Ectodermal cell (in vitro differentiated cells): ENCODE measurements at regions not wholly inside any gene's neighbourhood (a gene's known extent, or its start where the extent isn't known, plus 50 kb on each side); places are given as distances from the start of the nearest gene placed in this dataset.

Source experiments
- H3K27ac ChIP-seq: 2 replicates; pipeline ENCODE4 v1.7.0; 2013; ENCODE audit warnings: mild to moderate bottlenecking, low read depth, low read length; ENCODE audit not compliant: insufficient read depth, poor library complexity, severe bottlenecking
- H3K27me3 ChIP-seq: 2 replicates; pipeline ENCODE4 v1.7.0; 2013; ENCODE audit warnings: mild to moderate bottlenecking, low read length; ENCODE audit not compliant: insufficient read depth, control insufficient read depth, poor library complexity, severe bottlenecking
- H3K36me3 ChIP-seq: one replicate; pipeline ENCODE4 v1.7.0; 2013; ENCODE audit warnings: low read length; ENCODE audit not compliant: control insufficient read depth, insufficient read depth
- H3K4me1 ChIP-seq: one replicate; pipeline ENCODE4 v1.7.0; 2013; ENCODE audit warnings: low read length; ENCODE audit not compliant: control insufficient read depth, insufficient read depth
- H3K4me3 ChIP-seq: 2 replicates; pipeline ENCODE4 v1.7.0; 2013; ENCODE audit warnings: low read depth, low read length, control low read depth; ENCODE audit not compliant: insufficient read depth
- H3K9me3 ChIP-seq: 2 replicates; pipeline ENCODE4 v1.7.0; 2013; ENCODE audit warnings: mild to moderate bottlenecking, low read length, moderate library complexity; ENCODE audit not compliant: control insufficient read depth
- WGBS, 2 experiments: methylation state at CpG; one replicate each; pipeline ENCODE4 v1.1.7; 2013; ENCODE audit warnings: missing lambda C conversion rate in 2 of 2; 5-methylcytosine and 5-hydroxymethylcytosine counted together

- H3K4me3 ChIP-seq, result no peak overlapping the region
- no peaks in the 10 kb centered on the region for H3K27me3 ChIP-seq
- no peak overlapping the region for H3K27ac ChIP-seq
- H3K9me3 ChIP-seq, result no peaks in the 10 kb centered on the region
- peaks cover 2% of the 10 kb centered on the region for H3K4me1 ChIP-seq
- 91 to 97% methylated on average over 4 of the region's 4 CpGs for WGBS, 2 experiments
- no peaks in the 10 kb centered on the region for H3K36me3 ChIP-seq
Observed at GRCh38 chr10:117927871-117928270, 118.9 kb downstream of the RAB11FIP2 start.

GRCh38 chr10:117928281-117928680, 118.5 kb downstream of the RAB11FIP2 start:
- peaks cover 2% of the 10 kb centered on the region for H3K4me1 ChIP-seq
- H3K9me3 ChIP-seq, result no peaks in the 10 kb centered on the region
- WGBS, 2 experiments, result 90% methylated on average over 4 of the region's 6 CpGs; no CpG with 5 or more reads in 1 of the 2 experiments
- H3K27ac ChIP-seq, result no peak overlapping the region
- H3K36me3 ChIP-seq, result no peaks in the 10 kb centered on the region
- no peak overlapping the region for H3K4me3 ChIP-seq
- no peaks in the 10 kb centered on the region for H3K27me3 ChIP-seq

GRCh38 chr10:117928741-117929140, 118.0 kb downstream of the RAB11FIP2 start:
- peaks cover 2% of the 10 kb centered on the region for H3K4me1 ChIP-seq
- WGBS, 2 experiments, result 93 to 94% methylated on average over 6 of the region's 6 CpGs
- H3K4me3 ChIP-seq, result no peak overlapping the region
- H3K27ac ChIP-seq, result no peak overlapping the region
- no peaks in the 10 kb centered on the region for H3K9me3 ChIP-seq
- no peaks in the 10 kb centered on the region for H3K27me3 ChIP-seq
- no peaks in the 10 kb centered on the region for H3K36me3 ChIP-seq

GRCh38 chr10:117929327-117930067, 117.2 kb downstream of the RAB11FIP2 start:
- H3K36me3 ChIP-seq, result no peaks in the 10 kb centered on the region
- H3K4me3 ChIP-seq, result no peak overlapping the region
- peaks cover 2% of the 10 kb centered on the region for H3K4me1 ChIP-seq
- no peaks in the 10 kb centered on the region for H3K9me3 ChIP-seq
- H3K27ac ChIP-seq, result no peak overlapping the region
- no peaks in the 10 kb centered on the region for H3K27me3 ChIP-seq
- 62 to 65% methylated on average over 9 of the region's 9 CpGs for WGBS, 2 experiments

GRCh38 chr10:117931078-117931477, 115.7 kb downstream of the RAB11FIP2 start:
- H3K27ac ChIP-seq, result no peak overlapping the region
- no peaks in the 10 kb centered on the region for H3K9me3 ChIP-seq
- no peak overlapping the region for H3K4me3 ChIP-seq
- H3K36me3 ChIP-seq, result no peaks in the 10 kb centered on the region
- no peaks in the 10 kb centered on the region for H3K27me3 ChIP-seq
- WGBS, 2 experiments, result 92 to 95% methylated on average over 2 of the region's 2 CpGs
- peaks cover 2% of the 10 kb centered on the region for H3K4me1 ChIP-seq

GRCh38 chr10:117933036-117933435, 113.7 kb downstream of the RAB11FIP2 start:
- H3K9me3 ChIP-seq, result no peaks in the 10 kb centered on the region
- no peaks in the 10 kb centered on the region for H3K36me3 ChIP-seq
- no peak overlapping the region for H3K27ac ChIP-seq
- WGBS, 2 experiments, result 100% methylated on average over 1 to 2 of the region's 3 CpGs
- H3K4me1 ChIP-seq, result peaks cover 2% of the 10 kb centered on the region
- H3K4me3 ChIP-seq, result no peak overlapping the region
- H3K27me3 ChIP-seq, result no peaks in the 10 kb centered on the region

GRCh38 chr10:117934477-117934876, 112.3 kb downstream of the RAB11FIP2 start:
- H3K4me1 ChIP-seq, result peaks cover 2% of the 10 kb centered on the region
- WGBS, 2 experiments, result 43 to 52% methylated on average over 3 of the region's 3 CpGs
- H3K36me3 ChIP-seq, result no peaks in the 10 kb centered on the region
- no peaks in the 10 kb centered on the region for H3K9me3 ChIP-seq
- no peaks in the 10 kb centered on the region for H3K27me3 ChIP-seq
- no peak overlapping the region for H3K27ac ChIP-seq
- H3K4me3 ChIP-seq, result no peak overlapping the region

- Histone ChIP-seq H3K4me3 (no peak overlapping the region), H3K27ac (no peak overlapping the region)
- 84 to 86% methylated on average over 9 of the region's 9 CpGs for WGBS, 2 experiments
Observed at GRCh38 chr10:117936141-117936540, 110.6 kb downstream of the RAB11FIP2 start.

GRCh38 chr10:117936566-117936965, 110.2 kb downstream of the RAB11FIP2 start:
- no peak overlapping the region for H3K27ac ChIP-seq
- WGBS, 2 experiments, result 90 to 93% methylated on average over 4 of the region's 4 CpGs

More at GRCh38 chr10:117936141-117936540, 110.6 kb downstream of the RAB11FIP2 start:
- H3K36me3 ChIP-seq, result no peaks in the 10 kb centered on the region
- H3K9me3 ChIP-seq, result no peaks in the 10 kb centered on the region
- no peaks in the 10 kb centered on the region for H3K27me3 ChIP-seq
- H3K4me1 ChIP-seq, result no peaks in the 10 kb centered on the region

GRCh38 chr10:117936976-117937375, 109.8 kb downstream of the RAB11FIP2 start:
- Histone ChIP-seq H3K4me3 (no peak overlapping the region), H3K36me3 (no peaks in the 10 kb centered on the region), H3K27ac (no peak overlapping the region), H3K4me1 (no peaks in the 10 kb centered on the region), H3K27me3 (no peaks in the 10 kb centered on the region), H3K9me3 (no peaks in the 10 kb centered on the region)
- 94% methylated on average over 1 of the region's 3 CpGs for WGBS, 2 experiments

More at GRCh38 chr10:117936566-117936965, 110.2 kb downstream of the RAB11FIP2 start:
- Histone ChIP-seq H3K9me3 (no peaks in the 10 kb centered on the region), H3K27me3 (no peaks in the 10 kb centered on the region), H3K4me3 (no peak overlapping the region), H3K36me3 (no peaks in the 10 kb centered on the region), H3K4me1 (no peaks in the 10 kb centered on the region)
